NT2/D1 (cell line): ENCODE measurements at regions not wholly inside any gene's neighbourhood (a gene's known extent, or its start where the extent isn't known, plus 50 kb on each side); places are given as distances from the start of the nearest gene placed in this dataset.

ENCODE experiments used
- DNase-seq: peaks from one replicate; pipeline ENCODE4 v3.0.0-alpha.2; 2011; ENCODE audit warnings: low read depth, low spot score
- H3K27me3 ChIP-seq: 2 replicates; pipeline ENCODE4 v1.6.0; 2011; ENCODE audit warnings: mild to moderate bottlenecking; ENCODE audit not compliant: insufficient read length, insufficient read depth
- H3K36me3 ChIP-seq: 2 replicates; pipeline ENCODE4 v1.6.1; 2011; ENCODE audit warnings: mild to moderate bottlenecking, low read length, mixed read lengths; ENCODE audit not compliant: insufficient read depth, insufficient read length
- H3K4me1 ChIP-seq: 2 replicates; pipeline ENCODE4 v1.5.1; 2011; ENCODE audit not compliant: insufficient read depth, insufficient read length
- H3K4me3 ChIP-seq: 2 replicates; pipeline ENCODE4 v1.5.1; 2011; ENCODE audit warnings: low read depth; ENCODE audit not compliant: insufficient read length
- H3K9ac ChIP-seq: 2 replicates; pipeline ENCODE4 v1.6.0; 2011; ENCODE audit warnings: low read depth; ENCODE audit not compliant: insufficient read length
- H3K9me3 ChIP-seq: 2 replicates; pipeline ENCODE4 v1.5.1; 2011; ENCODE audit warnings: mild to moderate bottlenecking, low read length; ENCODE audit not compliant: insufficient read depth
- SUZ12 ChIP-seq: IDR thresholded peaks from 2 replicates; pipeline ENCODE4 v1.6.1; 2011; ENCODE audit not compliant: insufficient read length, insufficient read depth; ENCODE audit errors: extremely low read depth
- YY1 ChIP-seq: IDR thresholded peaks from 2 replicates; pipeline ENCODE4 v1.6.1; 2011; ENCODE audit not compliant: insufficient read length, insufficient read depth
- ZNF274 ChIP-seq: IDR thresholded peaks from 2 replicates; pipeline ENCODE4 v1.6.1; 2011; ENCODE audit warnings: mild to moderate bottlenecking, low read depth, low read length

DNA sequence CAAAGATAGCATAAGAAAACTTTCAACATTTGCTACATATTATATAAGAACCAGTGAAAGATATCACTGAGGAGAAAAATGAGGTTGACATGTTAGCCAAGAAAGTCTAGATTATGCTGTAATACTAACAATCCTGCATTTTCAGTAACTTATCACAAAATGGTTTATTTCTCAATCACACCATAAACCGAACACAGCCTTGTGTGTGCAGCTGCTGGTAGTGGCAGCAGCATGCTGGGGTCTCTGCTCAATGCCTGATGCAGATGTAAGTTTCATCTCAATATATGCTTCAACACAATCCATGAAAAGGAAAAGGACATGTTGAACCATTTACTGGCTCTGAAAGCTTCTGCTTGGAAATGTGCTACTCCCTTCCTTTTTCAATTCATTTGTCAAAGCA is 376.3 kb downstream of the GPD2 start:
- no peaks in the 10 kb centered on the region for H3K36me3 ChIP-seq
- no peak for TF ChIP-seq SUZ12
- no peak for TF ChIP-seq YY1
- TF ChIP-seq ZNF274: no peak
- H3K4me3 ChIP-seq: no peak overlapping the region
- no peaks in the 10 kb centered on the region for H3K27me3 ChIP-seq
- DNase-seq: no peak
- no peaks in the 10 kb centered on the region for H3K4me1 ChIP-seq
- no peak overlapping the region for H3K9ac ChIP-seq
- H3K9me3 ChIP-seq: no peaks in the 10 kb centered on the region

DNA sequence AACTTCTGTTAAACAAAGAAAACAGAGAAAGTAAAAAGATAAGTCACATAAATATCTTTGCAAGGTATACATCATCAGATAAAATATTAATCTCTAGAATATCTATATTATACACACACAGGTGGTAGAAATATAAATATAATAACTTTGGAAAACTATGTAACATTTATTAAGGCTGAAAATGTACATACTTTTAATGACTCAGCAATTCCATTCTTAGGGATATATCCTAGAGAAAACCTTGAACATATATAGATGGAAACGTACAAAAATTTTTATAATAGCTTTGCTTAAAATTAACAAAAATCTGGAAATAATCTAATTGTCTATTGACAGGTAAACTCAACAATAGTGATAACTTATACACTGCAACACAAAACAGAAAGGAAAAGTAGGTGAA is 381.3 kb downstream of the GPD2 start:
- Histone ChIP-seq H3K27me3 (no peaks in the 10 kb centered on the region), H3K9me3 (no peaks in the 10 kb centered on the region), H3K36me3 (no peaks in the 10 kb centered on the region), H3K4me3 (no peak overlapping the region), H3K9ac (no peak overlapping the region), H3K4me1 (no peaks in the 10 kb centered on the region)
- DNase-seq: no peak
- TF ChIP-seq SUZ12 (no peak), ZNF274 (no peak), YY1 (no peak)

DNA sequence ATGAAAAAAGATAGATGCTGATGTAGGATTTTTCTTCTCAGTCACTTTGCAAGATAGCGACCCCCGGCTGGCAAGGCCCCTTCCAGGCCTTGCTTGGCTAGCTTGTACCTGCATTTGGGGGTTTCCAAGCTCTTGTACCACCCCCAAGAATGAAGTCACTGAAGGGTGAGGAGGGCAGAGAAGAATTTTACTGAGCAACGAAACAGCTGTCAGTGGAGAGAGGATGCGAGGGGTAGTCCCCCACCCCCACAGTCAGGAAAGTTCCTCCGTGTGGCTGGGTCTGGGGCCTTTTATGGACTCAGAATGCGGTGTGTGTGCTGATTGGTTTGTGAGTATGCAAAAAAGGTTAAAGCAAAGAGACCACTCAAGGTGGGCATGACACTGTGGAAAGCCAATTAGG is 382.0 kb downstream of the GPD2 start:
- H3K27me3 ChIP-seq: no peaks in the 10 kb centered on the region
- H3K9me3 ChIP-seq: no peaks in the 10 kb centered on the region
- no peak overlapping the region for H3K9ac ChIP-seq
- H3K4me1 ChIP-seq: no peaks in the 10 kb centered on the region
- no peak for DNase-seq
- TF ChIP-seq SUZ12: no peak
- TF ChIP-seq ZNF274: no peak
- TF ChIP-seq YY1: no peak
- H3K36me3 ChIP-seq: no peaks in the 10 kb centered on the region
- H3K4me3 ChIP-seq: no peak overlapping the region

DNA sequence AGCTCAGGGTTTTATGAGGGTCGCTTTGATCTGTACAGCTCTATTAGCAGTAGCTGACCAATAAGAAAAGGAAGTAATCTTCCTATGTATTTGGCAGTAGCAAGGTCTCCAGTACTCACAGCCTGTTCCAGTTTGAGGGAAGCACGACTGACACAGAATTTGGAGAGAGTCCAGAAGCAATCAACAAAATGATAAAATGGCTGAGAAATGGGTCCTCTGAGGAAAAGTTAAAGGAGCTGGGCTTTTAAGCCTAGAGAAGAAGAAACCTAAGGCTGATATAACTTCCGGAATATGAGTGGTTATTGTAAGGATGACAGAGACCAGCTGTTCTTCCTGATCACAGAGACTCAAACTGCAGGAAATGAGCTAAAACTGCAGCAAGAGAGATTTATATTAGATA is 382.8 kb downstream of the GPD2 start:
- no peaks in the 10 kb centered on the region for H3K9me3 ChIP-seq
- H3K4me1 ChIP-seq: no peaks in the 10 kb centered on the region
- no peak overlapping the region for H3K9ac ChIP-seq
- no peak for DNase-seq
- H3K27me3 ChIP-seq: no peaks in the 10 kb centered on the region
- TF ChIP-seq SUZ12 (no peak), YY1 (no peak)
- H3K4me3 ChIP-seq: no peak overlapping the region
- H3K36me3 ChIP-seq: no peaks in the 10 kb centered on the region

DNA sequence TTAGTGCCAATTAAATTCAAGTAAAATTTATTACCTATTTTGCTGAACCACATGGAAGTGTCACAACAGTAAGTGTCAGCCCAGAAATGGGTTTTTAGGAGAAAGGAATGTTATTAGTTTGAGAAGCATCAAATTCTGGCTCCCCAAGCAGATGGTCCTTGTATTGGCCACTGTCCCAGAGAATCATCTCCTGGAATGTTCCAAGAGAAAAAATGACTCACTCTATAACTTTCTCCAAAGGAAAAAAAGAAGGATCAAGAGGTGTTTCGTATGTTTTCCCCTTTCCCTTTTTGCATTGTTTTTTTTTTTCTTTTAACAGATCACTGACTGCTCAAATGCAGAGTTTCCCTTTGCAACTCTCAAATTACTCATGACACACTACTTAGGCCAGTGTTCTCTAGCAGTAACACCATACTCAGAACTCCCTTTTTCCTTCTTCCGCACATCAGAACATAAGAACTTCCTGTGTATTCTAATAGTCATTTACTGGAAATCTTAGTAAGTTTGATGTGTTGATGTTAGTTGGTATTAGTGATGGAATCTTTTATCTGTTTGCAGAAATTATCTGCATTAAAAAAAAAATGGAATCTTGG is 390.3 kb downstream of the GPD2 start:
- H3K4me1 ChIP-seq: no peaks in the 10 kb centered on the region
- no peak for TF ChIP-seq YY1
- no peak for TF ChIP-seq ZNF274
- TF ChIP-seq SUZ12: no peak
- no peak for DNase-seq

DNA sequence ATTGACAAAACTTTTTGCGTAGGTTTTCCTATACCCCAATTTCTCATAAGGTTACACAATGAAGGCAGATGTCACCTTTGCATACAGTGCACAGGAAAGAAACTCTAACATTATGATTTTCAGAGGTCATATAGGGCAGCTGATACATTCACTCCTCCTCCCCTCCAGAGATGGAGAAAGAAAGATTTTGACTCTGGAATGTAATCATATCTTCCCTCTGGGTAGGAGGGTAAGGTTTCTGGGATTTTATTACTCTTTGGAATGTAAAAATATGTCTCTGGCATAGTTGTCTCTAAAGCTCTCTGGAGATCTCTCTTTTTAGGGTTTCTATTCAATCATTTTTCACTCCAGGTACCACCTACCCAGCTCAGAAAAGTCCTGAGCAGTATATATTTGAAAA is 398.3 kb downstream of the GPD2 start:
- no peaks in the 10 kb centered on the region; the same call in 1 of the 2 replicates for H3K9me3 ChIP-seq
- no peaks in the 10 kb centered on the region for H3K27me3 ChIP-seq
- no peaks in the 10 kb centered on the region for H3K4me1 ChIP-seq
- no peak overlapping the region for H3K9ac ChIP-seq
- no peaks in the 10 kb centered on the region for H3K36me3 ChIP-seq
- H3K4me3 ChIP-seq: no peak overlapping the region
- DNase-seq: no peak
- TF ChIP-seq SUZ12 (no peak), ZNF274 (no peak), YY1 (no peak)

More for the DNA sequence above, 390.3 kb downstream of the GPD2 start:
- Histone ChIP-seq H3K4me3 (no peak overlapping the region), H3K27me3 (no peaks in the 10 kb centered on the region), H3K36me3 (no peaks in the 10 kb centered on the region), H3K9ac (no peak overlapping the region), H3K9me3 (no peaks in the 10 kb centered on the region; the same call in 1 of the 2 replicates)

DNA sequence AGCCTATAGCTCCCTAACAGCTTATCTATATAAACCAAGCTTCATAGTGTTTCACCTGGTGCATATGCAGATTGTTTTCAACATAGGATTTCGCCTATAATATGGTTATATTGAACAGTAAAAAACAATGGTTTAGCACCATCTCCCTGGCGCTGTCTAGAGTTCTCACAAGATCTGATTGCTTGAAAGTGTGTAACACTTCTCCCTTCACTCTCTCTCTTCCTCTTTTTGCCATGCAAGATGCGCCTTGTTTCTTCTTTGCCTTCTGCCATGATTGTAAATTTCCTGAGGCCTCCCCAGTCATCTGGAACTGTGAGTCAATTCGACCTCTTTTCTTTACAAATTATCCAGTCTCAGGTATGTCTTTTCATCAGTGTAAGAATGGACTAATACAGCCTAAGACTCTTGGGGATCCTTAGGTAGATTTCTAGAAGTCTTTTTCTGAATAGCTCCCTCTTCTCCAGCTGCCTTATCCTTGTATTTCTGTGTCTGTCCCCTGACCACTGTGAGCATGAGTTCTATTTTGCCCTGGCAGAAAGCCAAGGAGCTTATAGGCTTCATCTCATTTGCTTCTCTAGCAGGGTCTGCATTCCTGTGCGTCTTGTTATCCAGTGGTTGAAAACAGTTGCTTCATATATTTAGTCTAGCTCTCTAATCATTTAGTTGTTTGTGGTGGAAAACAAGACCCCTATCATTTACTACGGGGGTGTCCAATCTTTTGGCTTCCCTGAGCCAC is 401.6 kb downstream of the GPD2 start:
- no peaks in the 10 kb centered on the region for H3K27me3 ChIP-seq
- H3K4me1 ChIP-seq: no peaks in the 10 kb centered on the region
- no peak overlapping the region for H3K4me3 ChIP-seq
- no peak for DNase-seq
- H3K9me3 ChIP-seq: no peaks in the 10 kb centered on the region
- H3K9ac ChIP-seq: no peak overlapping the region
- TF ChIP-seq YY1 (no peak), ZNF274 (no peak), SUZ12 (no peak)
- no peaks in the 10 kb centered on the region for H3K36me3 ChIP-seq
